Bronchial epithelial cell (primary cell): ENCODE measurements at regions not wholly inside any gene's neighbourhood (a gene's known extent, or its start where the extent isn't known, plus 50 kb on each side); places are given as distances from the start of the nearest gene placed in this dataset.
"Not testable (repeated sequence)": the region's sequence is repeated elsewhere in the genome, so short reads cannot be mapped to it uniquely, and the experiment has no call there.

Source experiments
- DNase-seq: peaks from one replicate; pipeline ENCODE4 v3.0.0-alpha.2; 2010; ENCODE audit warnings: low read depth
- FAIRE-seq: peaks from 2 replicates; lab custom pipeline; 2011; peaks lifted over from hg19 to GRCh38; lab: Jason Lieb, UNC
- H3K27me3 ChIP-seq: 2 replicates; pipeline ENCODE4 v1.5.1; 2011; ENCODE audit warnings: low read length; ENCODE audit not compliant: control insufficient read depth, insufficient read depth
- H3K36me3 ChIP-seq: 2 replicates; pipeline ENCODE4 v1.5.1; 2011; ENCODE audit warnings: low read length; ENCODE audit not compliant: control insufficient read depth, insufficient read depth
- H3K4me3 ChIP-seq: 2 replicates; pipeline ENCODE4 v1.5.1; 2011; ENCODE audit warnings: mild to moderate bottlenecking, low read depth, low read length, control low read depth
- CTCF ChIP-seq: IDR thresholded peaks from 2 replicates; pipeline ENCODE4 v1.5.1; 2011; ENCODE audit warnings: mild to moderate bottlenecking, moderate library complexity, low read length, control low read depth, inconsistent platforms; ENCODE audit not compliant: insufficient read depth, severe bottlenecking

GRCh38 chr3:165918657-165918979 lies 81.4 kb upstream of the BCHE start:
- H3K27me3 ChIP-seq: no peaks in the 10 kb centered on the region
- no peak for TF ChIP-seq CTCF
- FAIRE-seq: no peak
- no peaks in the 10 kb centered on the region for H3K36me3 ChIP-seq
- no peak for DNase-seq
- H3K4me3 ChIP-seq: no peak overlapping the region

GRCh38 chr3:165917938-165918656 lies 80.9 kb upstream of the BCHE start:
- not testable (repeated sequence) for DNase-seq, FAIRE-seq, H3K4me3 ChIP-seq, H3K36me3 ChIP-seq, H3K27me3 ChIP-seq

GRCh38 chr3:165915104-165915503 lies 77.9 kb upstream of the BCHE start:
- not testable (repeated sequence) for FAIRE-seq, H3K4me3 ChIP-seq, DNase-seq, H3K27me3 ChIP-seq, H3K36me3 ChIP-seq

- no peaks in the 10 kb centered on the region for H3K36me3 ChIP-seq
- TF ChIP-seq CTCF: no peak
- H3K4me3 ChIP-seq: no peak overlapping the region
- DNase-seq (peak; percentile 54), FAIRE-seq (peak; percentile 43)
- no peaks in the 10 kb centered on the region for H3K27me3 ChIP-seq
These were observed 66.8 kb upstream of the BCHE start for GRCh38 chr3:165903885-165904630.

GRCh38 chr3:165899066-165899465 lies 61.8 kb upstream of the BCHE start:
- no peaks in the 10 kb centered on the region for H3K36me3 ChIP-seq
- TF ChIP-seq CTCF: no peak
- no peaks in the 10 kb centered on the region for H3K27me3 ChIP-seq
- no peak for DNase-seq
- no peak overlapping the region for H3K4me3 ChIP-seq
- FAIRE-seq: no peak

GRCh38 chr3:165897137-165897536 lies 59.9 kb upstream of the BCHE start:
- no peak for FAIRE-seq
- H3K27me3 ChIP-seq: no peaks in the 10 kb centered on the region
- no peak for TF ChIP-seq CTCF
- no peak overlapping the region for H3K4me3 ChIP-seq
- no peaks in the 10 kb centered on the region for H3K36me3 ChIP-seq
- DNase-seq: no peak
